GM23338 (cell line): ENCODE measurements at regions not wholly inside any gene's neighbourhood (a gene's known extent, or its start where the extent isn't known, plus 50 kb on each side); places are given as distances from the start of the nearest gene placed in this dataset.

Experiments used
- ATAC-seq: fragments of 200-7000 bp; cut with Tn5 transposase; 3 replicates; pipeline ENCODE4 v1.9.1; 2020
- DNase-seq: peaks from one replicate; pipeline ENCODE4 v3.0.0-alpha.2; 2015; ENCODE audit warnings: low spot score
- H2AFZ ChIP-seq: fragments of 200-600 bp; sonication (generic); 2 replicates; pipeline ENCODE4 v1.8.0; 2016; ENCODE audit warnings: antibody characterized with exemption, mild to moderate bottlenecking, moderate library complexity
- H3F3A ChIP-seq: fragments of 200-600 bp; sonication (generic); replicated peaks from 2 replicates; pipeline ENCODE4 v1.8.0; 2017; ENCODE audit warnings: antibody characterized with exemption, mixed run types, low read depth
- H3K27ac ChIP-seq: fragments of 200-600 bp; sonication (generic); 2 replicates; pipeline ENCODE4 v1.6.1; 2016; ENCODE audit warnings: low read depth
- H3K27me3 ChIP-seq: fragments of 200-600 bp; sonication (generic); 2 replicates; pipeline ENCODE4 v1.8.0; 2016; ENCODE audit warnings: mild to moderate bottlenecking, mixed run types, moderate library complexity; ENCODE audit not compliant: insufficient read depth
- H3K36me3 ChIP-seq: fragments of 200-600 bp; sonication (generic); 2 replicates; pipeline ENCODE4 v1.8.0; 2016; ENCODE audit warnings: mild to moderate bottlenecking; ENCODE audit not compliant: insufficient read depth
- H3K4me1 ChIP-seq: fragments of 200-600 bp; sonication (generic); 2 replicates; pipeline ENCODE4 v1.8.0; 2016; ENCODE audit warnings: mild to moderate bottlenecking, moderate library complexity; ENCODE audit not compliant: insufficient read depth
- H3K4me2 ChIP-seq: fragments of 200-600 bp; sonication (generic); 2 replicates; pipeline ENCODE4 v1.7.1; 2017; ENCODE audit warnings: mixed run types
- H3K4me3 ChIP-seq: fragments of 200-600 bp; sonication (generic); 2 replicates; pipeline ENCODE4 v1.6.1; 2016; ENCODE audit warnings: mixed run types
- H3K79me2 ChIP-seq: fragments of 200-600 bp; sonication (generic); replicated peaks from 2 replicates; pipeline ENCODE4 v1.8.0; 2017; ENCODE audit warnings: mild to moderate bottlenecking; ENCODE audit not compliant: insufficient read depth
- H3K9me2 ChIP-seq: fragments of 200-600 bp; sonication (generic); 2 replicates; pipeline ENCODE4 v1.8.0; 2017; ENCODE audit not compliant: insufficient read depth
- H4K20me1 ChIP-seq: fragments of 200-600 bp; sonication (generic); replicated peaks from 2 replicates; pipeline ENCODE4 v1.8.0; 2017; ENCODE audit warnings: mild to moderate bottlenecking; ENCODE audit not compliant: insufficient read depth
- H3K27ac Mint-ChIP-seq: 2 replicates; pipeline ENCODE4 v1.8.0; 2020; ENCODE audit warnings: inconsistent platforms, mild to moderate bottlenecking, moderate library complexity, mixed read lengths
- H3K27me3 Mint-ChIP-seq: 3 replicates; pipeline ENCODE4 v1.8.0; 2022; ENCODE audit warnings: low read depth, mild to moderate bottlenecking, moderate library complexity, mixed read lengths, inconsistent platforms; ENCODE audit not compliant: insufficient read depth, poor library complexity
- H3K36me3 Mint-ChIP-seq: 3 replicates; pipeline ENCODE4 v1.8.0; 2021; ENCODE audit warnings: low read depth, mild to moderate bottlenecking, inconsistent platforms, moderate library complexity, mixed read lengths
- H3K4me1 Mint-ChIP-seq: 3 replicates; pipeline ENCODE4 v1.8.0; 2020; ENCODE audit warnings: mild to moderate bottlenecking, inconsistent platforms, mixed read lengths
- H3K4me3 Mint-ChIP-seq: 3 replicates; pipeline ENCODE4 v1.8.0; 2021; ENCODE audit warnings: moderate library complexity, mild to moderate bottlenecking, inconsistent platforms, mixed read lengths
- H3K9me3 Mint-ChIP-seq: 3 replicates; pipeline ENCODE4 v1.8.0; 2020; ENCODE audit warnings: moderate library complexity, mild to moderate bottlenecking, inconsistent platforms, mixed read lengths
- CTCF ChIP-seq, 2 experiments: fragments of 200-600 bp in 1 of 2; sonication (generic) in 1 of 2; conservative IDR thresholded peaks; 2 replicates each; pipeline versions ENCODE4 v1.5.1 to v1.6.1; 2016 to 2017; ENCODE audit warnings: antibody characterized with exemption in 2 of 2, low read depth in 2 of 2, mild to moderate bottlenecking in 2 of 2, moderate library complexity in 1 of 2
- ETS1 ChIP-seq: IDR thresholded peaks from 2 replicates; pipeline ENCODE4 v1.6.1; 2016; ENCODE audit warnings: antibody characterized with exemption
- EZH2 ChIP-seq: fragments of 200-600 bp; sonication (generic); IDR thresholded peaks from one replicate; pipeline ENCODE4 v1.8.0; 2017; ENCODE audit warnings: antibody characterized with exemption, mild to moderate bottlenecking, low read depth; ENCODE audit not compliant: unreplicated experiment
- POLR2AphosphoS5 ChIP-seq: IDR thresholded peaks from 2 replicates; pipeline ENCODE4 v1.6.1; 2016; ENCODE audit warnings: antibody characterized with exemption, low read depth
- ZNF114 ChIP-seq: fragments of 250-450 bp; sonication (Bioruptor Pico); IDR thresholded peaks from 2 replicates; pipeline ENCODE4 v1.5.0; 2020; ENCODE audit warnings: mild to moderate bottlenecking, moderate library complexity
- ZNF462 ChIP-seq: fragments of 250-450 bp; sonication (Bioruptor Pico); IDR thresholded peaks from 2 replicates; pipeline ENCODE4 v1.5.0; 2020; ENCODE audit warnings: mild to moderate bottlenecking, moderate library complexity

- H3K9me3 Mint-ChIP-seq: no peaks in the 10 kb centered on the region; the same call in 2 of the 3 replicates
- H3K27me3 Mint-ChIP-seq: peaks cover 12% of the 10 kb centered on the region
- peak; percentile 92 for ATAC-seq
- Histone ChIP-seq H3K4me2 (no peak overlapping the region), H3K4me3 (no peak overlapping the region), H3K36me3 (no peaks in the 10 kb centered on the region), H3F3A (no peaks in the 10 kb centered on the region), H2AFZ (peak overlapping the region; percentile 91), H3K79me2 (no peaks in the 10 kb centered on the region), H3K4me1 (peaks cover 27% of the 10 kb centered on the region), H3K27ac (no peak overlapping the region), H4K20me1 (no peaks in the 10 kb centered on the region), H3K27me3 (no peaks in the 10 kb centered on the region), H3K9me2 (no peaks in the 10 kb centered on the region)
- H3K36me3 Mint-ChIP-seq: no peaks in the 10 kb centered on the region
- H3K4me3 Mint-ChIP-seq: no peak overlapping the region
- no peak for TF ChIP-seq POLR2AphosphoS5
- no peak for TF ChIP-seq ZNF462
- no peak for TF ChIP-seq EZH2
- no peak for TF ChIP-seq ZNF114
- peak; percentile 76 to 89 for TF ChIP-seq CTCF (conservative IDR thresholded peaks at IDR 0.05; ENCODE audit: low read depth in 2 of 2)
- TF ChIP-seq ETS1: no peak
- no peak overlapping the region for H3K27ac Mint-ChIP-seq
- peak; percentile 95 for DNase-seq
- H3K4me1 Mint-ChIP-seq: peaks cover 36% of the 10 kb centered on the region
These were observed 141.9 kb upstream of the MKI67 start for GRCh38 chr10:128268015-128268722.
